Fibroblast of skin of left quadriceps (primary cell): ENCODE measurements at regions not wholly inside any gene's neighbourhood (a gene's known extent, or its start where the extent isn't known, plus 50 kb on each side); places are given as distances from the start of the nearest gene placed in this dataset.
A peak's percentile ranks its signal among the peaks of the same experiment; 100 is the strongest.

Experiments
- DNase-seq, 2 experiments: peaks; one replicate each; pipeline ENCODE4 v3.0.0-alpha.2; 2013; ENCODE audit warnings: low read depth in 2 of 2

DNA sequence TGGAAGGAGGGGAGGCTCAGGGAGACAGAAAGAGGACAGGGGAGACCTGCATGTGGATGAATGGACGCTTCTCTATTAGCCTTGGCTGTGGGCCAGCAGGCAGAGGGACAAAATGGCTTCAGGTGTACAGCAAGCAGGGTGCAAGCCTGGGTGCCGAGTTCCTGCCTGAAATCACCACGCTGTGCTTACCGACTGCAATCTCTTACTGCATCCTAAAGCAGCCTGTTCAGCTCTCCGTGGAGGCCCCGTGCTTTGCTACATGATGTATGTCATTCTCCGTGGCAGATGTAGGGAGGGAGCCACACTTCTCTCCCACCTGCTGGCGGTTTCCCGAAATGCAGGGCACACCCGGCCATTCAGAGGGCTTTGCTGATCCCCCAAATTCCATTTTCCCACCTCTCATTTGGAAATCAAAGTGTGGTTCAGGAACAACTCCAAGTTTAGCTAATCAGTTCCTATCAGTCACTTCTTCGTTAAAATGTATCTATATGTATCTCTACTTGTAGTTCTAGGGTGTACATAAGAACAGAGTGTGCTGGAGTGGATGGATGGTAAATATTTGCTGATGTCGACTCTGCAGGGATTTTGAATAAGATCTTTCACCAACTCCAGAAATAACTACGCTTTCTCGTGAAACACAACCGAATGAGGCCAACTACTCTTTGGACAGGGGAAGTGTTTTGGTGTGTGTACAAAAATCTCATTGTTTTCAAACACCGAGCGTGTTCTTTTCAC lies 122.3 kb upstream of the BACE2 start:
- no peak for DNase-seq

GRCh38 chr21:41048145-41048544 lies 119.8 kb upstream of the BACE2 start:
- peak; percentile 68 to 72 for DNase-seq

DNA sequence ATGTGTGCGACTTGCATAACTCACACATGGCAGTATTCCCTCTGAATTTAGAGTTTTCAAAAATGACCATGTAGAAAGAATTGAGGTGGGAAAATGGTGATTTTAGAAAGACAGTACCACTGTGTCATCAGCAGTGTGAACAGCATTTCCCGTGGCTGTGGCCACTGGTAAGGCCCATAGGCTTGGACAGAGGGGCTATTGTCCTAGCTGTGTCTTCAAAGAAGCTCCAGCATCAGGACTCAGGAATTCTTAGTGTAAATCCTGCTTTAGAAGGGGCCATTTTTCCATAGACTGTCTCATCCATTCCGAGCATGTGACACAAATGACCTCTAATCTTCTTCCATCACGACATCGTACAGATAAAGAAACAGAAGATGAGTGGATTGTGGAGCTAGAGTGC lies 119.3 kb upstream of the BACE2 start:
- no peak for DNase-seq

DNA sequence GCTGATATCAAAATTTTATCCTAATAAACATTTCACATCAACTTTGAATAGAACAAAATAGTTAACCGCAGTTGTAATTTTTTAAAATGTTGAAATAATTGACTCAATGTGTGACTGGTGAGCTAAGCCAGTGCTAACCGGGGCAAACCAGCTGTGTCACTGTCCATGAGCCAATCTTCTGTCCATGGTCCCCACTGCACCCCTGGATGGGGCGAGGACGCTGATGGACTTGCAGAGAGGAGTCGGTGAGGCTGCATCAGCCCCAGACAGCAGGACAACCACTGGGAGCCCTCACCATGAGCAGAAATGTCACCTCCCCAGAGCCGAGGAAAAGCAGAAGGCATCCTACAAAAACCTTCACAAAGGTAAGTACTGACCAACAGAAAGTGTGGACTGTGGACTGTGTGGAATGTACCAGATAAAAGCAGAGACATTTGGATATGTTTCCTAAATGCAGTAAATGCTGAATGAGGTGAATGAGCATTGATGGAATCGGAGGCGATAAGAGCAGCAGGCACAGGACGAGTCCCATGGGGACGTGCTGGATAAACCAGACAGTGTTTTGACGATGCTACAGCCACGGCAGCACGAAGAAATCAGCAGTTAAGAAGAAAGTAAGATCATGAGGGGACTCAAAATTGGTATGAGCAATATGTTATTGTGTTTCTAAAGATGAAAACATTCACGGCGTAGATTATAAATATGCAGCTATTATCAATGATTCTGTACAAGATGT lies 115.0 kb upstream of the BACE2 start:
- no peak for DNase-seq

DNA sequence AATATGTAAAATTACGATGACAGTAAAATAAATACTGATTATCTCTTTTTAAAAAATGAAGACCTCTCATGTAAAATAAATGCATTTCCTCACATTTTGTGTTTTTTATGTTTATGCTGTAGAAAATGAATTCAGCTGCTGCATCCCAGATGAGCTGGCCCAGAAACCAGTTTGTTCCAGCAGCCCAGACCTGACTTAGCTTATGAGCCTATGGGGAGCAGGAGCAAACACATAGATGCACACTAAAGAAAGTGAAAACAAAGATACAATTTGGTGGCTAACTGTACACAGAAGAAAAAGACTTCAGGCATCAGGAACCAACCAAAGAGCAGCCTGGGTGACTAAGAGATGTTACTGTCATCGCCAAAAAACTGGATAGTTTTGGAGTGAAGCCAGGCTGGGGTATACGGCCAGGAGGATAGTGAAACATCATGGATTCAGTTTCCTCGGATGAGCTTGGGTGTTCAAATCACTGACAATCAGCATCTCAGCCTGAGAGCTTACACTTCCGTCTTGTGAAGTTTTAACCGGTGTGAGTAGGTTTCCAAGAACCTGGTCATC lies 113.9 kb upstream of the BACE2 start:
- peak; percentile 47 to 51 for DNase-seq

DNA sequence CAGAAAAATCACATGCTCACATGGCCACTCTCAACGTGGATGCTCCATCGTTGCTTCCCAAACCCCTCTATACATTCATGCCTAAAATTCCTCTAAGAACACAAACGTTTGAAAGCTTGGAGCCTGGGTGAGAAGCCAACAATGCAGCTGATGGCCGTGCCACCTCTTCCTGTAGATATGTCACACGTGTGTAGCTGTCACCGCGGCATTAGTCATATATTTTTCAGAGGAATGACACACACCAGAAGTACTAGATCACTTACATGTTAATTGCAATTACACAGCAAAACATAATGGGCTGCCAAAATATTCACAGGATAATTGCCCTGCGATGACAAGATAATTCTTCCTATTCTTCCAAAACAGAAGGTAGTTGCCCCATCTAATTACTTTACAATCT lies 112.7 kb upstream of the BACE2 start:
- DNase-seq, result no peak

- no peak for DNase-seq
Measured at GRCh38 chr21:41059871-41060270, 108.1 kb upstream of the BACE2 start.

DNA sequence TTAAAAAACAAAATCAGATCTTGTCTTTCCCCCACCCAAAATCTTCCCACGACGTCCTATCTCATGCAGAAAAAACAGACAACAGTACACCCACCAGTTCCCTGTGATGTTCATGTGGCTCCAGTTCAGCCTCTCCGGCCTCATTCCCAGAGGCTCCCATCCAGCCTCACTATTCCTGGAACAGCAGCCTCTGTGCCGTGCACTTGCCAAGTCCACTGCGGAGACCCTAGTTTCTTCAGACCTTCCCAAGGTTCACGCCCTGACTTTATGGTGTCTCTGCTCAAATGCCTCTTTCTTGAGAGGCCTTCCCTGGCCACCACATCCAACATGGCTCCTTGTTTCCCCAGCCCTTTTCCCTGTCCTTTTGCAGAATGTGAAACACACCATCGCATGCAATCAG lies 106.3 kb upstream of the BACE2 start:
- no peak for DNase-seq

- peak; percentile 66 to 74 for DNase-seq
Measured at GRCh38 chr21:41064334-41064791, 103.6 kb upstream of the BACE2 start.

DNA sequence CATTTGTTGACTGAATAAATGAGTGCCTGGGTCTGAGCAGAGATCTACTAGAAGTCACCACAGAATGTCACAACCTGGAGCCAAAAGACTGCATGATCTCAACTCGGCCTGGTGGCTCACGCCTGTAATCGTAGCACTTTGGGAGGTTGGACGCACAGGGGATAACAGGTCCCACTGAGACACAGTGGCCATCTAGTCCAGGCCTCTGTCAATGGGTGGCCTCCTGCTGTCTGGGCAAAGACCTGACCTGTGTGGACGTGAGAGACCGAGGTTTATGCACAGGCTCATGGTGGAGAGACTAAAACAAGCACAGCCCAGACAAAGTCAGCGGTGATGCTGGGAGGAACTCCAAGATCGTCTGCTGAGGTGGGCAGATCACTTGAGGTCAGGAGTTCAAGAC lies 103.0 kb upstream of the BACE2 start:
- DNase-seq, result no peak

DNA sequence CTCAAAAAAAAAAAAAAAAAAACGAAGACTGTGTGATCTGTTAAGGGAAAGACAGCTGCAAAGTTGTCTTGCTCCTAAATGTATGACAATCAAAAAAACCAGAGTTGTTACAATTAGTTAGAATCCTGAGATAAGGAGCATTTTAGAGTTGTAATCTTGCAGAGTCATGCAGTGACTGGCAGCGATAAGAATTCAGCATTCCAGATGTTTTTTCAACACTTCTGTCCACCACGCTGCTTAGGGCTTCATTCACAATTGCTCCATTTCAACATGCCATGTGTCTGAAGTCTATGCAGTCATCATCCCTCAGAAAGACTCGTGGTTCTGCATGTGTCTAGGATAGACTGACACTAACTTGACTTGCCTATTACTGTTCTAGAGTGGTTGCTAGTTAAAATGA lies 102.4 kb upstream of the BACE2 start:
- peak; percentile 65 to 70 for DNase-seq

DNA sequence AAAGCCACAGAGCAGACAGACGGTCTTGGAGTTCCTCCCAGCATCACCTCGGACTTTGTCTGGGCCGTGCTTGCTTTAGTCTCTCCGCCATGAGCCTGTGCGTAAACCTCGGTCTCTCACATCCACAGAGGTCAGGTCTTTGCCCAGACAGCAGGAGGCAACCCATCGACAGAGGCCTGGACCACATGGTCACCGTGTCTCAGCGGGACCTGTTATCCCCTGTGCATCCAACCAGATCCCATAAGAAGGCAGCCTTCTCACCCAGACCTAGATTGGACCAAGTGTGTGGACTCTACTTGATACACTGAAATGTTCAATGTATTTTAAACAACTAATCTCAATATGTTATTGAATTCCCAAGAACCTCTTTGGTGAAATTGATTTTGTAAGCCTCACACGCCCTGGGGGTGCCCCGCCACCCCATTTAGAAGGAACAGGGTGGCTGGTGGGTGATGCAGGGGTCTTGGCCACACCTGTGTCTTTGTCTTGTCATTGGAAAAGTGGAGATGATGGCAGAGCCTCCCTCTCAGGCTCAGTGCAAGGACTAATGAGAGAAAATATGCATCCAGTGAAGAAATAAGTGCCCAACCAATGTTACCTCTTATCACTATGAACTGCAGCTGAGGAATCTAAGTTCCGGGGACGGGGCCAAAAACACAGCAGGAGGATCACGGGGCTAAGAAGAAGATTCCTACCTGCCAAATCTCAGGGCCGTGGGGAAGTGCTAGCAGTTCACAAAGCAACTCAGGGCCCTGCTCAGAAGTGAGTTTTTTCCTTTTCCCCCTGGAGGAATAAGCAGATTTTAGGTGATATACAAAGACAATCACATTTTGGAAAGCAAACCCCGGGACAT lies 101.6 kb upstream of the BACE2 start:
- no peak for DNase-seq

DNA sequence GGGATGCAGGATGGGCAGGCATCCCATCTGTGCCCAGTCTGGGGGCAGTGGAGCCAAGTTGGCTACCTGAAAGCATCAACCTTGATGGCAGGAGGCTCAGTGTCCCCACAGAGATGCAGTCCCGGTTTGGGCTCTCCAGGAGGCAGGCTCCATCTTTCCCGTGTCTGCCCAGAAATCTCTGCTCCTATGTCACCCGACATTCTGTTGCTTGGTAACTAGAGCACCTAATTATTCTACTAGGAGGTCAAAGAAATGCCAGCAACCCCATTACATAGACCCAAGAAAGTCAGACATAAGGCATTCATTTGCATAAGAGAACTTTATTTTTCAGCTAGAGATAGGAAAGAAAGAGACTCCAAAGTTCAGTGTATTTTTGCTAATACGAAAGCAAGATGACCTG lies 100.3 kb upstream of the BACE2 start:
- DNase-seq, result no peak

DNA sequence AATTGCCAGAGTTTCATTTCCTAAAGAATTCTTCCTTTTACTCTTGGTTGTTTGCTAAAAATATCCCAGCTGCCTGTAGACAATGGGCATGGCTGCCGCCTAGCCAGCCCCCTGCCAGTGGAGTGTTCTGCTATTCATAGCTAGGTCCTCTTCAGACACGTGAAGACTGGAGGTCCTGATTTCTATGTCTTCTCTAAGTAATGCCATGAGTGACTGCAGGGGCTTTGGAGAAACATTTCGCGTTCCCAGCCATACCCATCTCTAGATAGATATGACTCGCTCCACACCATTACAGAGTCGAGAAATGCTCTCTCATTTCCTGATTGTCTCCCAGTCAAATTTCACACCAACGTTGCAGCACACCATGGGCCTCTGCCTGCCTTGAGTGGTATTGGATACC lies 99.5 kb upstream of the BACE2 start:
- no peak for DNase-seq

DNA sequence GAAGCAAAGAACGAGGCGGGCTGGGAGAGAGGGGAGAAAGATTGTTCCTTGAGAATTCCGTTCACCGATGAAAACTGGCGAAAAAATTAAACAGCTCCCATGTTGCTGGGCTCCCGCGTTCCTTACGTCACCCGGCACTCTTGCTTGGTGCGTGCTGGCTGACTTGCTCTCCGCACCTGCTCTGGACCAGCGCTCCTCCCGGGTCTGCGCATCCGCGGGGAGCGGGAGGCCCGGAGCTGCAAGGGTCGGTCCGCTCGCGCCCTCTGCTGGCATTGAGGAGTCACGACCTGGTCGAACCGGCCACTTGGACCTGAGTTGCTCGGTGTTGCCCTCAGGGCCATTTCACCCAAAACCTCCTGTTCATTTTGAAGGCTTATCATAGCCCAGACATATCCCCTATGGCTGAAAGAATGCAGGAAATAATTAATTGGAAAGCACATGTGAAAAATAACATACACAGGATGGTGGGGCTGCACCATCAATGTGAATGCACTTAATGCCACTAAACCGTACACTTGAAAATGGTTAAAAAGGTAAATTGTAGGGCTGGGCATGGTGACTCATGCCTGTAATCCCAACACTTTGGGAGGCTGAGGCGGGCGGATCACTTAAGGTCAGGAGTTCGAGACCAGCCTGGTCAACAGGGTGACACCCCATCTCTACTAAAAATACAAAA lies 98.9 kb upstream of the BACE2 start:
- peak in 1 of 2 experiments; percentile 34 for DNase-seq

DNA sequence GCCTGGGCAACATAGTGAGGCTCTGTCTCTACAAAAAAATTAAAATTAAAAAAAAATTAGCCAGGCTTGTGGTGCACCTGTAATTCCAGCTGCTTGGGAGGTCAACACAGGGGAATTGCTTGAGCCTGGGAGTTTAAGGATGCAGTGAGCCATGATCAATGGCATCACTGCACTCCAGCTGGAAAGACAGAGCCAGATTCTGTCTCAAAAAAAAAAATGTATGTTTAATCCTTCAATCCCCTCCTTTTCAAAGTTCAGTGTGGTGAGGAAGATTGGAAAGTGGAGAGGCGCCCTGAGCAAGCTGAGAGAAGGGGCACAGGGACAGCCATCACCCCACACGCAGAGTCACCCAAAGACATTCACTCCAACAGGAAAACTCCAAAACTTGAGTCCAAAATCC lies 97.7 kb upstream of the BACE2 start:
- DNase-seq, result no peak

DNA sequence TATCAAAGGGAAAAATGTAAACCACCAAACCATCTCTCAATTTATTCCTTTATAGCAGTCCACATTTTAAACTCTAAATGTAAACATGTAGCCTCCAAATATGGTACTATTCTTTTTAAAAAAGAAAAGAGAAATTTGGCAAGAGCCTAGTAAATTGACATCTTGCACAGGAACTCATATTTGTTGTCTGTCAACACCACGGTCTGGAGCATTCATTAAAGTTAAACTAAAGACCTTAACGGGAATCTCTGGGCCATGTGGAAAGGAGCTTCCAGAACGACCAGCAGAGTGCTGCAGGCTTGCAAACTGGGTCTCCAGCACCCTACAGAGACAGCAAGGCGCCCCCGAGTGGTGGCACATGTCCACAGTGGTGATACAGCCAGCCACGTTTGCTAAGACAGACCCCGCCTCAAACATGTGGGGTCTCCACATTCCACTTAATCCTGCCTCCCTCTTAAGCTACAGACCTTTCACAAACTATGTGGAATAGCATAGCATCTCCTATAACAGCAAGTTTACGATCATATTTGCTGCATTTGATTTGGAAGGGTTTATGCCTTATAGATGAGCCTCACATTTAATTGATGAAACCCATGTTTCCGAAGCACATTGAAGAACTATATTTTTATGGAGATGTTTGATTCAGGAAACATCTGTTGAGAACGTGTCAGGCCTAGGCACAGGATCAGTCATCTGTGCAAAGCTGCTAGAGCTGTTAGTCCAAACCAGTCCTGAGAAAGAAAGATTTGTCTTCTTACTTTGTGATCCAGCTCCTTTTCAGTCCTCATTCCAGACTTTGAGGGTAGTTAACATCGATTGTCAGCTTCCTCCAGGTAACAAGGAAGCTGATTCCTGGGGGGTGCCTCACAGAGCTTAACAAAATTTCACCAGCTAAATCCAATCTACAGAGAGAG lies 96.4 kb upstream of the BACE2 start:
- peak; percentile 39 to 43 for DNase-seq

DNA sequence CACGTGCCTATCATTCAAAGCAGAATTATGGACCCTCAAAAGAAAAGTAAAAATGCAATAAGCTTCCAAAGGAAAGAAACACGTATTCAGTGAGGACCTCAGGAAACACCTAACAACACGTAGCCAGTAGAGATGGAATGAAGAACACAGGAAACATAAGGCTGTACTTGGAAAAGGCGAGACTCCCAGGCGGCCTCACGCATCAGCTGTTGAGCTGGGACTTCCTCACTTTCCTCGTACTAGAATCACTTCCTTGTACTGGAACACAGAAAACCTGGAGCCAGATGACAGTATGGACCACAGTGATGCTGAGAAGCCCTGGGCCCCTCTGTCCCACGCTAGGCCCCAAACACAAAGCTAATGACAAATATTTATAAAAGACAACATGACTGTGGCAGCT lies 94.4 kb upstream of the BACE2 start:
- no peak for DNase-seq

DNA sequence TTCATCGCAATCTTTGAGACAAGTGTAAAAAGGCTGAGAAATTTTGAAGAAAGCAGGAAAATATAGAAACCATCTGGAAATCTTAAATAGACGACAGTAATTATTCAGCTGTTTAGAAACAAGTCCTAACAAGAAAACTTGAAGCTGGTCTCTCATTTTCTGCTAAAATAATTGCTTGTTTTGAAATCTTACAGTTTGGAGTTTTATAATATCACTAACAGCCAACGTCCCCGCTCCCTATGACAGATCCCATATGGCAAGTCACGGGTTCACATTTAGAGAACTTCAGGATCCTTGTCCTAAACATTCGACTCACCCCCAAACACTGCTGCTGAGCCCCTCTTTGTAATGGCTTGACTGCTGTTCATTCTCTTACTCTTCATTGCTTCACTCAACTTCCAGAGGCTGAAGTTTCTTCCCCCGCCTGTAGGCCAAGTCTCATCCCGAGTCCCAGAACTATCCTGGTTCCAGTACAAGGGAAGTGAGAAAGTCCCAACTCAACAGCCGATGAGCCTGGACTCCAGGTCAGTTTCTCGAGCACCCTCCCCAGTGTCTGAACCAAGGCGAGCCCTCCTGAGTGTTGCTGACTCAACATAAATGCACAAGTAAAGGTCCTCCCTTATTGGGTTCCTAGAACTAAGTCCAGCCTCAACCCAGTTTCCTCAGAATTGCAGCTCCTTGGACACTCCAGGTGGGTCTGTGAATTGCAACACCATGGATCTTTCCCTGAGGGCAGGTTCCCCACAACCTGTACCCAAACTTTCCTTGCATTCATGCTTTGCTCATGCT lies 93.4 kb upstream of the BACE2 start:
- DNase-seq, result no peak

DNA sequence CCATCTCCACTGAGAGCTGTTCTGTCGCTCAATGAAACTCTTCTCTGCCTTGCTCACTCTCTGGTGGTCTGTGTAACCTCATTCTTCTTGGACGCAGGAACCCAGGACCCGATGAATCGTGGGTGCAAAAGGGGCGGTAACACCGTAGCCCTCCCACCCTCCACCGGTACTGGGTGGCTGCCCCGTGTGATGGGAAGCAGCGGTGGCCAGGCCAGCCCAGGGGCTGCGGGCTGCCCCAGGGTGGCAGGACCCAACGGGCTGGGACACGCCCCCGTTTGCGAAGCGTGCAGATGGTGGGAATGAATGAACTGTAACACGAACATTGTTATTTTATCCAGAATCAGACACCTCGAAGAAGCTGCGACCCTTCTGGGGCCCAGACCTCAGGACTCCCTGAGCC lies 92.3 kb upstream of the BACE2 start:
- DNase-seq, result no peak
